Endothelial cell of umbilical vein (primary cell): ENCODE measurements at regions not wholly inside any gene's neighbourhood (a gene's known extent, or its start where the extent isn't known, plus 50 kb on each side); places are given as distances from the start of the nearest gene placed in this dataset.

Source experiments
- BruUV-seq: library from RNA; stranded (reverse); fragments of 400-500 nt; replicated peaks from 2 replicates; lab custom pipeline; 2021; lab: Mats Ljungman, UMichigan
- CTCF ChIA-PET: fragments of 300-600, 350-600 bp; sonication (Branson Sonifier 250); formaldehyde crosslinking; loops from one replicate; lab custom pipeline; 2021; ENCODE audit warnings: antibody characterized with exemption, inconsistent platforms; lab: Charles Lee
- POLR2A ChIA-PET: fragments of 300-600, 350-600 bp; sonication (Branson Sonifier 250); formaldehyde crosslinking; loops from one replicate; lab custom pipeline; 2021; ENCODE audit warnings: antibody characterized with exemption, inconsistent platforms; lab: Charles Lee
- DNase-seq: peaks from one replicate; pipeline ENCODE4 v3.0.0-alpha.2; 2011; ENCODE audit warnings: low read depth, low spot score
- FAIRE-seq: peaks from 2 replicates; lab custom pipeline; 2011; peaks lifted over from hg19 to GRCh38; lab: Jason Lieb, UNC
- H2AFZ ChIP-seq: 2 replicates; pipeline ENCODE4 v1.6.0; 2012; ENCODE audit warnings: low read depth, low read length, control low read depth, inconsistent platforms
- H3K27ac ChIP-seq: 2 replicates; pipeline ENCODE4 v1.5.1; 2011; ENCODE audit warnings: low read depth, mild to moderate bottlenecking, control low read depth, low read length, moderate library complexity; ENCODE audit not compliant: insufficient read depth
- H3K27me3 ChIP-seq, 2 experiments: 2 replicates each; pipeline versions ENCODE4 v1.6.0 to v1.6.1; 2011; ENCODE audit warnings: low read length in 2 of 2, mixed read lengths in 1 of 2; ENCODE audit not compliant: control insufficient read depth in 2 of 2, insufficient read depth in 2 of 2
- H3K36me3 ChIP-seq, 2 experiments: 2 replicates in 1 of 2; 3 replicates in 1 of 2; pipeline ENCODE4 v1.5.1; 2011; ENCODE audit warnings: low read length in 2 of 2, mild to moderate bottlenecking in 1 of 2, moderate library complexity in 1 of 2; ENCODE audit not compliant: control insufficient read depth in 2 of 2, insufficient read depth in 2 of 2; ENCODE audit errors: extremely low read depth in 1 of 2
- H3K4me1 ChIP-seq: 3 replicates; pipeline ENCODE4 v1.5.1; 2011; ENCODE audit warnings: mild to moderate bottlenecking, low read length; ENCODE audit not compliant: control insufficient read depth, insufficient read depth; ENCODE audit errors: extremely low read depth
- H3K4me2 ChIP-seq: 2 replicates; pipeline ENCODE4 v1.6.1; 2011; ENCODE audit warnings: low read length, control low read depth, mixed read lengths; ENCODE audit not compliant: insufficient read depth
- H3K4me3 ChIP-seq, 3 experiments: fragments of 200-600 bp in 1 of 3; sonication (generic), shearing (Covaris generic) in 1 of 3; replicated peaks in 1 of 3; 2 replicates each; pipeline ENCODE4 v1.5.1; 2011 to 2016; ENCODE audit warnings: control low read depth in 3 of 3, low read length in 3 of 3, mild to moderate bottlenecking in 2 of 3, inconsistent platforms in 1 of 3, low read depth in 1 of 3, moderate library complexity in 1 of 3; ENCODE audit not compliant: insufficient read depth in 1 of 3
- H3K79me2 ChIP-seq: 2 replicates; pipeline ENCODE4 v1.6.0; 2012; ENCODE audit warnings: low read length, inconsistent platforms; ENCODE audit not compliant: control insufficient read depth, insufficient read depth
- H3K9ac ChIP-seq: replicated peaks from 2 replicates; pipeline ENCODE3; 2011; ENCODE audit warnings: low read length, control low read depth; ENCODE audit not compliant: insufficient read depth; ENCODE audit errors: extremely low read depth
- H3K9me1 ChIP-seq: replicated peaks from 3 replicates; pipeline ENCODE4 v1.6.0; 2011; ENCODE audit warnings: mild to moderate bottlenecking, low read length; ENCODE audit not compliant: control insufficient read depth, insufficient read depth; ENCODE audit errors: extremely low read depth
- H3K9me3 ChIP-seq: replicated peaks from 2 replicates; pipeline ENCODE4 v1.5.1; 2012; ENCODE audit warnings: low read length, inconsistent platforms; ENCODE audit not compliant: control insufficient read depth, insufficient read depth
- H4K20me1 ChIP-seq: replicated peaks from 2 replicates; pipeline ENCODE3; 2011; ENCODE audit warnings: mild to moderate bottlenecking, low read length; ENCODE audit not compliant: control insufficient read depth, insufficient read depth; ENCODE audit errors: extremely low read depth
- EZH2 ChIP-seq: IDR thresholded peaks from 2 replicates; pipeline ENCODE4 v1.6.1; 2012; ENCODE audit warnings: borderline replicate concordance, low read depth, mild to moderate bottlenecking, moderate library complexity, low read length, inconsistent platforms; ENCODE audit not compliant: severe bottlenecking
- FOS ChIP-seq: IDR thresholded peaks from 2 replicates; pipeline ENCODE4 v1.6.1; 2011; ENCODE audit warnings: mild to moderate bottlenecking, low read length, moderate library complexity, borderline replicate concordance; ENCODE audit not compliant: insufficient read depth
- GATA2 ChIP-seq: IDR thresholded peaks from 2 replicates; pipeline ENCODE4 v1.7.0; 2011; ENCODE audit warnings: low read depth, mild to moderate bottlenecking, moderate library complexity, mixed read lengths, low read length; ENCODE audit not compliant: insufficient read length, insufficient read depth
- JUN ChIP-seq: IDR thresholded peaks from 2 replicates; pipeline ENCODE4 v1.6.1; 2011; ENCODE audit warnings: borderline replicate concordance, low read depth; ENCODE audit not compliant: insufficient read length, insufficient read depth
- MYC ChIP-seq: IDR thresholded peaks from one replicate; pipeline ENCODE4 v1.6.1; 2011; ENCODE audit warnings: mild to moderate bottlenecking, low read depth, low read length
- POLR2A ChIP-seq: IDR thresholded peaks from 2 replicates; pipeline ENCODE4 v1.6.1; 2012; ENCODE audit warnings: low read depth, mild to moderate bottlenecking, control low read depth, low read length
- POLR2AphosphoS5 ChIP-seq: IDR thresholded peaks from 2 replicates; pipeline ENCODE4 v1.6.1; 2012; ENCODE audit warnings: low read depth, mild to moderate bottlenecking, control low read depth, low read length, moderate library complexity; ENCODE audit not compliant: insufficient read depth
- dilution Hi-C: fragments of 300-500 bp; cut with MboI; formaldehyde crosslinking; loops from one replicate; pipeline ENCODE4 v1.15.0; 2019; ENCODE audit warnings: low sequenced_read_pairs; ENCODE audit not compliant: extremely low pct_ligation_motif_present
- intact Hi-C: fragments of 100-400 bp; cut with micrococcal nuclease; formaldehyde crosslinking; loops from one replicate; pipeline ENCODE4 v1.10.0; 2022
- TF ChIP-seq, protein P1 (sequence below): IDR thresholded peaks from 2 replicates; pipeline ENCODE4 v1.6.1; 2011; ENCODE audit not compliant: insufficient read depth, insufficient read length
- TF ChIP-seq, protein P2 (sequence below), 2 donors: IDR thresholded peaks; 1 replicate in 1 of 2; 2 replicates in 1 of 2; pipeline ENCODE4 v1.5.1; 2011; ENCODE audit warnings: low read length in 2 of 2, mild to moderate bottlenecking in 2 of 2, moderate library complexity in 2 of 2, control low read depth in 1 of 2, inconsistent platforms in 1 of 2, low read depth in 1 of 2; ENCODE audit not compliant: insufficient read depth in 1 of 2; ENCODE audit errors: extremely low read depth in 1 of 2

GRCh38 chr20:41978246-41978790 is 360.1 kb upstream of the CHD6 start:
- Histone ChIP-seq H3K4me1 (no peaks in the 10 kb centered on the region), H4K20me1 (no peaks in the 10 kb centered on the region), H3K9ac (no peak overlapping the region), H3K4me2 (no peak overlapping the region), H3K4me3 (no peak overlapping the region), H3K27ac (no peak overlapping the region), H3K79me2 (no peaks in the 10 kb centered on the region), H3K9me1 (no peaks in the 10 kb centered on the region), H2AFZ (no peak overlapping the region), H3K36me3 (no peaks in the 10 kb centered on the region), H3K27me3 (no peaks in the 10 kb centered on the region), H3K9me3 (no peaks in the 10 kb centered on the region)
- DNase-seq, result no peak
- ChIA-PET POLR2A (no interaction called here), CTCF (no interaction called here)
- TF ChIP-seq JUN, result no peak
- TF ChIP-seq GATA2, result no peak
- no peak for TF ChIP-seq FOS
- no peak for TF ChIP-seq POLR2A
- TF ChIP-seq, protein P1, sequence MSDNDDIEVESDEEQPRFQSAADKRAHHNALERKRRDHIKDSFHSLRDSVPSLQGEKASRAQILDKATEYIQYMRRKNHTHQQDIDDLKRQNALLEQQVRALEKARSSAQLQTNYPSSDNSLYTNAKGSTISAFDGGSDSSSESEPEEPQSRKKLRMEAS, result no peak
- TF ChIP-seq POLR2AphosphoS5, result no peak
- TF ChIP-seq EZH2, result no peak
- TF ChIP-seq MYC, result no peak
- TF ChIP-seq, protein P2, sequence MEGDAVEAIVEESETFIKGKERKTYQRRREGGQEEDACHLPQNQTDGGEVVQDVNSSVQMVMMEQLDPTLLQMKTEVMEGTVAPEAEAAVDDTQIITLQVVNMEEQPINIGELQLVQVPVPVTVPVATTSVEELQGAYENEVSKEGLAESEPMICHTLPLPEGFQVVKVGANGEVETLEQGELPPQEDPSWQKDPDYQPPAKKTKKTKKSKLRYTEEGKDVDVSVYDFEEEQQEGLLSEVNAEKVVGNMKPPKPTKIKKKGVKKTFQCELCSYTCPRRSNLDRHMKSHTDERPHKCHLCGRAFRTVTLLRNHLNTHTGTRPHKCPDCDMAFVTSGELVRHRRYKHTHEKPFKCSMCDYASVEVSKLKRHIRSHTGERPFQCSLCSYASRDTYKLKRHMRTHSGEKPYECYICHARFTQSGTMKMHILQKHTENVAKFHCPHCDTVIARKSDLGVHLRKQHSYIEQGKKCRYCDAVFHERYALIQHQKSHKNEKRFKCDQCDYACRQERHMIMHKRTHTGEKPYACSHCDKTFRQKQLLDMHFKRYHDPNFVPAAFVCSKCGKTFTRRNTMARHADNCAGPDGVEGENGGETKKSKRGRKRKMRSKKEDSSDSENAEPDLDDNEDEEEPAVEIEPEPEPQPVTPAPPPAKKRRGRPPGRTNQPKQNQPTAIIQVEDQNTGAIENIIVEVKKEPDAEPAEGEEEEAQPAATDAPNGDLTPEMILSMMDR (IDR thresholded peaks at IDR 0.05; ENCODE audit: extremely low read depth in 1 of 2, insufficient read depth in 1 of 2, low read depth in 1 of 2, low read length in 2 of 2), result no peak
- dilution Hi-C loops, result no loop called here
- FAIRE-seq, result no peak
- intact Hi-C loops, result no loop called here
- no TSS peak for BruUV-seq
